ENCODE measurements at regions not wholly inside any gene's neighbourhood (a gene's known extent, or its start where the extent isn't known, plus 50 kb on each side); places are given as distances from the start of the nearest gene placed in this dataset.
"Not testable (repeated sequence)": the region's sequence is repeated elsewhere in the genome, so short reads cannot be mapped to it uniquely, and the experiment has no call there.

DNA sequence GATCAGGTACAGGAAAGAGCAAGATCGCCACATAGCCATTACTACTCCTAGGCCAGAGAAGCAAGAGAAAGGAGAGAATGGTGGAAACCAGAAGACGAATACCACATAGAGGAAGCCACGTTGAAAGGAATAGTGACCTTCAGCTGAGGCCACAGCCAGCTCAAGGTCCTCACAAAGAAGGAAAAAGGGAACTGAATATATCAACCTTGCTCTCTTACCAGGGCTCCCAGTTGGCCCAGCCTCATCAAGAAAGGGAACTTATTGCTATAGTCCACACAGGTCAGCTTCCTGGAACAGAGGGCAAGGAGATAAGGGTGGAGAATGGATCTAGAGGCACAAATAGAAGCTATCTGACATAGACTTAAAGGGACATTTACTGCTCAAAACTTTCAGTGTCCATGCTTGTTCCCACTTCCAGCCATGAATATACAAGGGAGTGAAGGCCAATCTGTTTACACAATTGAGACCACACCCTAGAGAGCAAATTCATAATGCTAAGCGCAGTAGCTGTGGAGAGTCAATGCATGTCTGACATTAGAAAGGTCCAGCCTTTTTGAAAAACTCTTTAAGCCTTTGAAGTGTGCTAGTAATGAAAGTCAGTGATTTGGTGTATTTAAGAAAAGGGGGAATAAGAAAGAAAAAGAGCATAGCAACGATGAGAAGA is 120.7 kb upstream of the ZC3H11B start:
- no peak for DNase-seq (ENCODE audit: low read depth, low spot score)
- no peak overlapping the region for H3K27ac ChIP-seq

DNA sequence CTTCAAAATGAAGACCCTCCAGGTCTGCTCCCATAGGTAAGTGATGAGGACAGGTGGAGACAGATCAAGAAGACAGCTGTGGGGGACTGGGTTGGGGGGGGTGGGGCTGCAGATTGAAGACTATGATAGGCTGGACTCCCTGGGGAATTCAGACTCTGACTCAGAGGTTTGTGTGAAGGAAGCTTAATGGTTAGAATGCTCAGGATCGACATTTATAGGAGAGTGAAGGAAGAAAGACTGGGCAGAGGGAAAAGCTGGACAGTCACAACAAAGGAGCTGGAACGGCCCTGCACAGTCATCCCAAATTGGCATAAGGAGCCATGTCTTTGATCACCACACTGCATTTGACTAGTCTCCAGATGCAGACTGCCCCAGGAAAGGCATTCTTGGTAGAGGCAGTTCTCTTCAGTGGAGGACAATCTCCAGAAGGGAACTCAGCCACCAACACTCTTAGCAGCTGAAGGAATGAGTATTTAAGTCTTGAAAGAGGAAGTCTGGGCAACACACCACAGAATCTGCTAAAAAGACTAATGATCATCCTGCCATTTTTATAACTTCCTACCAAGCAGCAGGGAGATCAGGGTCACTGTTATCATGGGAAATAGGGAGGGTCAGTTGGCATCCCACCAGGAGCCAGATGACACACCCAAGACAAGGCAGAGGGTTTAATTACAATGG is 120.0 kb upstream of the ZC3H11B start:
- DNase-seq (ENCODE audit: low read depth, low spot score) = no peak

DNA sequence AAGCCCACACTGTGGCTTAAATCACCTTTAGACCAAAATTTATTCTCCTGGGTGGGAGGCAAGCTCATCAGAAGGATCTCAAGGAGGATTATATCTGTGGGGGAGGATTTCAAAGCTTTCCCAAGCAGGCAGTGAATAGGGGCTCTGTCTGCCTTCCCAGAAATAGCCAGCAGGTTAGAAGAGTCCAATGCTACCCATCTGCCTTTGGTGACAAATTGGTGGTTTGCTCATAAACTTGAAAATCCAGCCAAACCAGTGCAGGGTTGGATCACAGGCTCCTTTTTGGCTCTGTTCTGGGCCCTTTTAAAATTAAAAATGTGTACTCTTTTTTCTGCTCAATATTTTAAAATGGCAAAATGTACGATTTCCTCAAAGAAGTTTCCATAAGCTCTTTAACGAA is 118.9 kb upstream of the ZC3H11B start:
- DNase-seq (ENCODE audit: low read depth, low spot score) = no peak
- H3K27ac ChIP-seq = no peak overlapping the region

More for the DNA sequence above, 120.0 kb upstream of the ZC3H11B start:
- no peak overlapping the region for H3K27ac ChIP-seq

DNA sequence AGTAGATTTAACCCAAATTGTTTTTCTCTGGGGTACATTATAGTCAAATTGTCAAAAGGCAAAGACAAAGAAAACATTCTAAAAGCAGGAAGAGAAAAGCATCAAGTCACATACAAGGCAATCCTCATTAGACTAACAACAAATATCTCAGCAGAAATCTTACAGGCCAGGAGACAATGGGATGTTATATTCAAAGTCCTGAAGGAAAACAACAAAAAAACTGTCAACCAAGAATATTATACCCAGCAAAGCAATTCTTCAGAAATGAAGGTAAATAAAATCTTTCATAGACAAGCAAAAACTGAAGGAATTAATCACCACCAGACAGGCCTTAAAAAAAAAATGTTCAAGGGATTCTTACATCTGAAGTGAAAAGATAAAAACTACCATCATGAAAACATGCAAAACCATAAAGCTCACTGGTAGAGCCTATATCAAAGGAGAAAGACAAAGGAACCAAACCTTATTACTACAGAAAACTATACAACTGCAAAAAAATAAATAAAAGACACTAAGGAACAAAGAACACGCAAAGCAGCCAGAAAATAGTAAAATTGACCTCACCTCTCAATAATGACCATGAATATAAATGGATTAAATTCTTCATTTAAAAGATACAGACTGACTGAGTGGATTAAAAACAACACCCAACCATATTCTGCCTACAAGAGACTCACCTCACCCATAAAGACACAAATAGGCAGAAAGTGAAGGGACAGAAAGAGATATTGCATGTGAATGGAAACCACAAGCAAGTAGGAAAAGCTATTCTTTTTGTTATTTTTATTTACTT is 113.8 kb upstream of the ZC3H11B start:
- DNase-seq (ENCODE audit: low read depth, low spot score) = no peak
- no peak overlapping the region for H3K27ac ChIP-seq

- H3K27ac ChIP-seq = no peak overlapping the region
- DNase-seq (ENCODE audit: low read depth, low spot score) = no peak
Measured at GRCh38 chr1:219724440-219724839, 111.5 kb upstream of the ZC3H11B start.

GRCh38 chr1:219717536-219717935 is 104.6 kb upstream of the ZC3H11B start:
- no peak overlapping the region for H3K27ac ChIP-seq
- no peak for DNase-seq (ENCODE audit: low read depth, low spot score)

- DNase-seq (ENCODE audit: low read depth, low spot score) = no peak
- H3K27ac ChIP-seq = no peak overlapping the region
Measured at GRCh38 chr1:219716611-219717114, 103.8 kb upstream of the ZC3H11B start.

GRCh38 chr1:219713981-219714381 is 101.1 kb upstream of the ZC3H11B start:
- no peak for DNase-seq (ENCODE audit: low read depth, low spot score)
- no peak overlapping the region for H3K27ac ChIP-seq

- no peak for DNase-seq (ENCODE audit: low read depth, low spot score)
- no peak overlapping the region for H3K27ac ChIP-seq
Measured at GRCh38 chr1:219712506-219712905, 99.6 kb upstream of the ZC3H11B start.

DNA sequence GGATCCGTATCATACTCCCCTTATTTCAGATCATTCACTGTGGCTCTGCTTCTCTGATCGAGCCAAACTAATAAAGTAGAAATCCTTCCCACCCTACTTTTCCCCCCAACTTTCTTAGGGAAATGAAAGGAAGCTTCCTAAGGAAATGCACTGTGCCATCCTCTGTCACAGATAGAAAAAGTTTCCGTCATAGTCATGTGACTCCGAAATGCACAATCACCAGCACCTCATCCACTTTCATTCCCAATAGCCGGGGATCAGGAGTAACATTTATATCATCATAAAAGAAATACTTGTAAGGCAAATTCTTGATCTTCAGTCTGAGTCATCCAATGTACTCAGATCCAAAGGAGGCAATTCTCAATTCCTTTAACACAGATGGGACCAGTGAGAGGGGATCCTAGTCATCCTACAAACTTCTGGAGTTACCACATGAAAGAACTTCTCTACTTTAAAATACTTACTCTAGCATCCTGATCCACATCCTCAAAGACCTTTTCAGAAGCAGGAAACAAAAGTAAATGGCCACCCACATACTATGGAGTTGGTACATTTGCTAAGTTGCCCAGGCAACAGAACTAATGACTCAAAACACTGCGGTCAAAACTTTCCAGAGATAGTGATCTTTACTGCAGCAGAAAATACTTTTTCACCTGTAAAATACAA is 97.8 kb upstream of the ZC3H11B start:
- DNase-seq (ENCODE audit: low read depth, low spot score) = peak; percentile 79
- no peak overlapping the region for H3K27ac ChIP-seq

DNA sequence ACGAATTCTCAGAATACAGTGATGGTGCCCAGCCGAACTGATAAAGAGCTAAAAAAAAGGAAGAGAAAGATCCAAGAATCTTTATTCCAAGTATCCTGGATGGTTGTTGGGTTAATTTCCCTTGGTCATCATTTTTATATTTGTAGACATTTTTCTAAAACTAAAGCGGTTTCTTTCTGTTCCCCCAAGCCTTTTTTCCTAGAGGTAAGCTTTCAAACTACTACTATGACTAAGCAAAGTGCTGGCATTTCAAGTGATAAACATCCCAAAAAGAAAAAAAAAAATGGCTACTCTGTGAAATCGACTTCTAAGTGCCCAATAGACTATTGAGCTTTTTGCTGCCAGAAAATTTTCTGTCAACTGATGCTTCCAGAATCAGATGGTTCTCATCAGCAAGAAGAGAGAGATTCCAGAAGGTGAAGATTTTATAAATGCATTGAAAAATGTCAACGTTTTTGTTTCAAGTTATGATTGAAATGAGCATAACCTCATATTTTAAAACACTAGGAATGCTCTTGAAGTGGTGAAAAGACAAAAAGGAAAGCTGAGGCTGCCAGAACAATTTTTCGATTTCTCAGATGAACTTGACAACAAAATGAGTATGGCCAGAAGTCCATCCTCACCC is 96.1 kb upstream of the ZC3H11B start:
- no peak for DNase-seq (ENCODE audit: low read depth, low spot score)

DNA sequence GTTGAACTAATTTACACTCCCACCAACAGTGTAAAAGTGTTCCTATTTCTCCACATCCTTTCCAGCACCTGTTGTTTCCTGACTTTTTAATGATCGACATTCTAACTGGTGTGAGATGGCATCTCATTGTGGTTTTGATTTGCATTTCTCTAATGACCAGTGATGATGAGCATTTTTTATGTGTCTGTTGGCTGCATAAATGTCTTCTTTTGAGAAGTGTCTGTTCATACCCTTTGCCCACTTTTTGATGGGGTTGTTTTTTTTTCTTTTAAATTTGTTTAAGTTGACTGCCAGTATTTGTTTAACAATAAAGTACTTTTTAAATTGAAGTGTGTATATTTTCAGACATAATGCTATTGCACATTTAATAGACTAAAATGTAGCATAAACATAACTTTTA is 95.0 kb upstream of the ZC3H11B start:
- H3K27ac ChIP-seq; DNase-seq (ENCODE audit: low read depth, low spot score): not testable (repeated sequence)

More for the DNA sequence above, 96.1 kb upstream of the ZC3H11B start:
- no peak overlapping the region for H3K27ac ChIP-seq

- not testable (repeated sequence) for H3K27ac ChIP-seq; DNase-seq (ENCODE audit: low read depth, low spot score)
Measured at GRCh38 chr1:219704331-219704730, 91.4 kb upstream of the ZC3H11B start.

GRCh38 chr1:219703368-219703639 is 90.4 kb upstream of the ZC3H11B start:
- DNase-seq (ENCODE audit: low read depth, low spot score) = no peak
- no peak overlapping the region for H3K27ac ChIP-seq

DNA sequence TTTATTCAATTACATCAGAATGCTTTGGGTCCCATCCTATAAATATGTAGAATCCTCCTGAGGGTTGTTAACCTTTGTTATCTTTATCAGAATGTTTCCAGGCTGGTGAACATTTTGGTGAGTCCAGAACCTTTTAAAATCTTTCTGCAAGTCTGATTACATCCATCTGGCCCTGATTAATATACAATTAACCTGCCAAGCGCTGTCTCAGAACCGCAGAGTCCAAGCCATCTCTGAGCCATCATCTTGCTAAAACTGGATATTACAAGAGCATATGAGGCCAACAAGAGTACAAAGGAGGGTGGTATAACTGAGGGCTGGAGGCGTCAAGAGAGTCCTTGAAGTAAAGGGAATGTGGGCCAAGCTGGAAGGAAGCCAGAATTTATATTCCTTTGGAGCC is 88.6 kb upstream of the ZC3H11B start:
- no peak overlapping the region for H3K27ac ChIP-seq
- no peak for DNase-seq (ENCODE audit: low read depth, low spot score)

DNA sequence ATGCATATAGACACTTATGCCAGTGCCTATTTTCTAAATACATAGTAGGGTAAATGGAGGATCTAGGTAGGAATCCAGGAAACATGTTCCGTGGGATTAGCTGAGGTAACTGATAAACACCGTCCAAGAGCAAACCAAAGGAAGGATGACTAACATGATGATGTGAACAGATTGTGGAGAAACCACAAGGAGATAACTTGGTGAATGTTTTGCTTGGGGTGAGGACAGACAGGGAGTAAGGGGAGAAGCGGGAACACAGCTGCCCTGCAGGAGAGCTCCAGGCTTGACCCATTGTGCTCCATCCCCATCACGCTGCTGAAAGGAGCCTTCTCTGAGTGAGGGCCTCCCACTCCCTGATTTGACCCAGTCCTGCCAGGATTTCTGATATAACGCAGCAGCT is 87.0 kb upstream of the ZC3H11B start:
- DNase-seq (ENCODE audit: low read depth, low spot score) = peak; percentile 24

DNA sequence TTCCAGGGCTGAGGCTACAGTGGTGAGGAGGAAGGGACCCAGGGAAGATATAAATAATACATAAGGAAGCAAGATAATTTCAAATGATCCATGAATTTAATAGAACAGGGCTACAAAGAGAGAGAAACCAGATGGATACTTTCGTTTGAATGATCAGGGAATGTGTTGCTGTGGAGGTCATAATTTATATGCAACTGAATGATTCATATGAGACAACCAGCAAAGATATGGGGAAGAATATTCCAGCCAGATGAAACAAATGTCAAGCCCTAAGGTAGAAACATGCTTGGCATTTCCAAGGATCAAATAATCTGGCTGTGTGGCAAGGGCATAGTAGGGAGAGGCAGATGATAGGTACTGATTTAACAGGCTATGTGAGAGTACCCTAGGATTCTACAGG is 84.8 kb upstream of the ZC3H11B start:
- DNase-seq (ENCODE audit: low read depth, low spot score) = no peak
- no peak overlapping the region for H3K27ac ChIP-seq

More for the DNA sequence above, 87.0 kb upstream of the ZC3H11B start:
- H3K27ac ChIP-seq = no peak overlapping the region

DNA sequence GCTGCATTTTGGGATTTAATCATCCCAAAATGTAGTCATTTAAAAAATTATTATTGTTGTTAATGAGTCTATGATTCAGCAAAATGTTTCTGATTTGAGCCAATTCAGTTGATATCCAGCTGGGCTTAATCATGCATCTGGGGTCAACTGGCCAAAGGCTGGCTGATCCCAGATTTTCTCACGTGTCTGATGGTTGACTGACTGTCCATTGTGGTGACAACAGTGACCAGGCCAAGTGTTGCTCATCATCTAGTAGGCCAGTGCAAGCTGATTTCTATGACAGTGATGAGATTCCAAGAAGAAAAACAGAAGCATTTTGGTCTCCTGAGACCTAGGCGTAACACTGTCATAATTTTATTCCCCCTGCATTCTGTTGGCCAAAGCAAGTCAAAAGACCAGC is 80.1 kb upstream of the ZC3H11B start:
- H3K27ac ChIP-seq = no peak overlapping the region
- no peak for DNase-seq (ENCODE audit: low read depth, low spot score)

DNA sequence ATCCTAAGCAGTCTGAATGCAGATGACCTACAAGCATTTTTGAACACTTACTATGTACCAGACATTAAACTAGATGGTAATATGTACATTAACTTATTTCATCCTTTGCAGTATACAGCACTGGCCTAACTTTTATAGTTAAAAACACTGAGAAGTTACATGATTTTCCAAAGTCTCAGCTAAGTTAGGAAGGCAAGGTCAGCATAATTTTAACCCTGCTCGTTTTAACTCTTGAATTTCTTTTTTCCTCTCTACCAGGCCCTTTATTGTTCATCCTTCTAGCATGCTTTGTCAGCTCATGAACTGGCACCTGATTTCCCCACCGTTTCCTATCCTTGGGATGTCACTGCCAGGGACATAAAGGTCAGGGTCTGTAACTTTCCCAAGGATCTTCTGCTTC is 76.9 kb upstream of the ZC3H11B start:
- no peak for DNase-seq (ENCODE audit: low read depth, low spot score)
- H3K27ac ChIP-seq = no peak overlapping the region

GRCh38 chr1:219687779-219688178 is 74.9 kb upstream of the ZC3H11B start:
- no peak overlapping the region for H3K27ac ChIP-seq
- no peak for DNase-seq (ENCODE audit: low read depth, low spot score)
